Activated T-helper 1 cell treated with anti-CD3 and anti-CD28 coated beads, Interleukin-12 subunit alpha, Interleukin-12 subunit beta, Interleukin-2, Interleukin-4 antibody, amounts not matched to agents 30 ng/mL and 10 ng/mL and 1 ng/mL, durations not matched to agents 14 hours and 24 hours and 36 hours (primary cell): ENCODE measurements at regions not wholly inside any gene's neighbourhood (a gene's known extent, or its start where the extent isn't known, plus 50 kb on each side); places are given as distances from the start of the nearest gene placed in this dataset.

Source experiments
- DNase-seq: peaks from one replicate; pipeline ENCODE4 v3.0.0; 2021; ENCODE audit warnings: low spot score
- H3K27ac Mint-ChIP-seq: one replicate; pipeline ENCODE4 v1.8.0; 2021; ENCODE audit warnings: mild to moderate bottlenecking, mixed read lengths
- H3K27me3 Mint-ChIP-seq: one replicate; pipeline ENCODE4 v1.8.0; 2022; ENCODE audit warnings: mild to moderate bottlenecking, moderate library complexity, mixed read lengths; ENCODE audit not compliant: insufficient read depth
- H3K36me3 Mint-ChIP-seq: one replicate; pipeline ENCODE4 v1.8.0; 2021; ENCODE audit warnings: low read depth, mixed read lengths
- H3K4me1 Mint-ChIP-seq: one replicate; pipeline ENCODE4 v1.8.0; 2021; ENCODE audit warnings: low read depth, mixed read lengths
- H3K4me3 Mint-ChIP-seq: one replicate; pipeline ENCODE4 v1.8.0; 2021; ENCODE audit warnings: mild to moderate bottlenecking, moderate library complexity, mixed read lengths
- H3K9me3 Mint-ChIP-seq: one replicate; pipeline ENCODE4 v1.8.0; 2021; ENCODE audit warnings: mixed read lengths
- intact Hi-C: fragments of 100-400 bp; cut with micrococcal nuclease; formaldehyde crosslinking; loops from one replicate; pipeline ENCODE4 v1.15.1; 2024

DNA sequence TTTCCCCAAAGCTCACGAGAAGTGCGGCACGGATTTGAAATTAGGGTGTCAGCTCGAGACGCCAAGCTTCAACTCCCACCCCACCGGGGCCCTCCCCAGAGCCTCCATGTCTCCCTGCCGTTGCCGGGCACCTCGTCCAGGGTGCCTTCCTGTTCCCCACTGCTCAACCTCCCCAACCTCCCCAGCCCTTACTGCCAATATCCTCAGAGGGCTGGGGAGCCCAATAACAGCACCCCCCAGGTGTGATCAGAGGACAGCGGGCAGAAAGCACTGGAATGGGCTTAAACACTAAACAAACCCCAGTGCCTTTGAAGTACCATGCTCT, 1336.4 kb downstream of the TBC1D22A start:
- Mint-ChIP-seq H3K4me1 (peaks cover 33% of the 10 kb centered on the region), H3K36me3 (peaks cover 3% of the 10 kb centered on the region), H3K4me3 (peak overlapping the region; percentile 40), H3K27ac (no peak overlapping the region), H3K9me3 (peaks cover 4% of the 10 kb centered on the region), H3K27me3 (peaks cover 27% of the 10 kb centered on the region)
- intact Hi-C loops, result no loop called here
- DNase-seq, result no peak

DNA sequence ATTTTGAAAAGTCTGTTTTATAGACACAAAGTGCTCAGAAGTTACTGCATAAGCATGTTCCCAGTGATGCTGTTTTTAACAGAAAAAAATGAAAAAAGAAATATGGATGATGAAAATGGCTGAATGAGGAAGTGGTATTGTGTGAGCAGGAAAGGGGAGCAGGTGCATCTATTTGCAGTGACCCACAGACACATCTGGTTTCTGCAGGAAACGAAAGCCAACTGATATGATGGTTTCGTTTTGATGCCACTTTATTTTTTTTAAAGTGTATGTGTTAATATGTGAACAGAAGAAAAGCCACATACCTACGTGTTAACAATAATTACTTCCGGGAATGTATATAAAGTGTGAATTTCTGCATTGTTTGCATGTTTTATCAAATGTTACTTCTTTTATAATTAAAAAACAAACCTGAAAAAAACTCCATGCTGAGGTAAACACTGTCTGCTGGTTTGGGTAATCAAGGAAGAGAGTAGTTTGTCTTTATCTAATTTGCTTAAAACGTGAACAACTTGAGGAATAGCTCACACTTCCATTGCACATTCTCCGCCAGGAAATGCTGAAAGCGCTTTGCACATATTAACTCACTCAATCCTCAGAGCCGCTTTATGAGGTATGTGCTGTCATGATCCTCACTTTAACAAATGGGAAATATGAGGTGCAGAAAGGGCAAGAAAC, 1335.9 kb downstream of the TBC1D22A start:
- DNase-seq, result peak; percentile 33
- intact Hi-C loops, result no loop called here
- peaks cover 28% of the 10 kb centered on the region for H3K27me3 Mint-ChIP-seq
- H3K4me1 Mint-ChIP-seq, result peaks cover 33% of the 10 kb centered on the region
- H3K27ac Mint-ChIP-seq, result peak overlapping the region; percentile 44
- peak overlapping the region; percentile 43 for H3K4me3 Mint-ChIP-seq
- peaks cover 3% of the 10 kb centered on the region for H3K36me3 Mint-ChIP-seq
- peaks cover 4% of the 10 kb centered on the region for H3K9me3 Mint-ChIP-seq

DNA sequence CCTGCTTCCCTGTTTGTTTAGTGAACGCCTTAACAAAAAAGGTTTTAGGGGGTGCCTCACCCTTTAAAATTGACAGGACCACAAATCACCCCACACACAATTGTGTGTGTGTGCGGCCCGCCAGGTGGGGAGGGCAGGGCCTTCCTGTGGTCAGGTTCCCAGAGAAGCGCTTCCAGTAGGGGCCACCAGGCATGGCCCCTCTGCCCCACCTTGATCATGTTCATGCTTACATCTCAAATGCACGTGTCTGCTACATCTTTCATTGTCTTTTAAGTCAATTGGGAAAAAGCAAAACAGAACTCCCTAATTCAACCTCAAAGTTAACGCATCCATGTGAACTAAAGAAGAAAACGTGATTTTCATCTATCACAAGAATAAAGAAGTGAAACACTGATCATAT, 1335.3 kb downstream of the TBC1D22A start:
- H3K4me3 Mint-ChIP-seq, result no peak overlapping the region

DNA sequence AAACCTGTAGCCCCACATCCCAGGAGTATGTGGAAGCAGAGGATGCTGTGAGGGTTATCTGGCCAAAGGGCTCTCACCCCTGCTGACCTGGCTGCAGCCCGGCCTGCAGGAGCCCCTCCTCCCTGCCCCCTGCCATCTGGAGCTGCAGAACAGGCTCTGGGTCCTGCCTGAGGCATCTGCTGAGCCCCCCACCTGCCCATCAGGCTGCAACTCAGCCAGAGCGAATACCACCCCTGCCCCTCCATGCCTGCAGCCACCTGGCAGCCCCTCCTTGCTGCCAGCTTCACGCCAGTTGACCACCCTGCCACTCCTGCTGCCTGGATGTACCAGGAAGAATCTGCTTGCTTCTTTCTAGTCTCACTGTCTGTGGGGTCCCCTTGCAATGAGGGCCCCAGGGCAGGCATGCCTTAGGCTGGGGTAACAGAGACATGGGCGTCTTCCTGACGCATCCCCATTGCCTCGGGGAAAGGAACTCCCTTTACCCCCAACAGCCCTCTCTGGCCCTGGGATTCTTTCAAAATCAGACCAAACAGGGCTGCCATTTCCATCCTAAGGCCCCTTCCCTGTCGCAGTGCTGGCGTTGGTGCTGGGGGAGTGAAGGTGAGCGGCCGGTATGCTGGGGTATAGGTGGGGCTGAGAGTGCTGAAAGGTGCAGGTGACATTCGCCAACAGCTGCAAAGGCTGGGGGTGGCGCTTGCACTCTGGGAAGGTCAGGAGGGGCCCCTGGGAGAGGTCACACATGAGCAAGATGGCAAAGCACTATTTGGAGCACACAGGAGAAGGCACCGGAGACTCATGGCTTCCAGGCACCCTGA, 1334.6 kb downstream of the TBC1D22A start:
- no peak for DNase-seq
- Mint-ChIP-seq H3K9me3 (peaks cover 3% of the 10 kb centered on the region), H3K27ac (peak overlapping the region; percentile 29), H3K4me3 (no peak overlapping the region), H3K36me3 (peaks cover 2% of the 10 kb centered on the region), H3K4me1 (peaks cover 33% of the 10 kb centered on the region), H3K27me3 (peaks cover 32% of the 10 kb centered on the region)
- intact Hi-C loops, result no loop called here

More for the DNA sequence above, 1335.3 kb downstream of the TBC1D22A start:
- H3K27me3 Mint-ChIP-seq, result peaks cover 29% of the 10 kb centered on the region
- peaks cover 4% of the 10 kb centered on the region for H3K9me3 Mint-ChIP-seq
- no peak for DNase-seq
- peaks cover 3% of the 10 kb centered on the region for H3K36me3 Mint-ChIP-seq
- H3K4me1 Mint-ChIP-seq, result peaks cover 33% of the 10 kb centered on the region
- intact Hi-C loops, result no loop called here
- H3K27ac Mint-ChIP-seq, result no peak overlapping the region

DNA sequence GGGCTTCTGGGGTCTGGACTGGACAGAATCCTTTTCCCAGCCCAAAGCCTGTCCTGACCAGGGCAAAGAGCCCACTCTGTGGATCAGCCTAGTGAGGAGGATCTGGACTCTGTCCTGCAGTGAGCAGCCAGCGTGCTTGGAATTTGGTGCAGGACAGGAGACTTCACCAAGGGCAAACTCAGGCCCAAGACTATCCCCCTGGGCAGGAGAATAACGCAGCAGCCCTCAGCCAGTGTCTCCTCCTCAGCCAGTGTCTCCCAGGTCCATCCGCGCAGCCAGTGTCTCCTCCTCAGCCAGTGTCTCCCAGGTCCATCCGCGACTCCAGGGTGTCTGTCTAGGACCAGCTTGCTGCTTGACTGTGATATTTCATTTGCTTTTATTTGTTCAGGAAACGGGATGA, 1334.0 kb downstream of the TBC1D22A start:
- Mint-ChIP-seq H3K27ac (no peak overlapping the region), H3K36me3 (no peaks in the 10 kb centered on the region), H3K4me1 (peaks cover 32% of the 10 kb centered on the region), H3K27me3 (peaks cover 34% of the 10 kb centered on the region), H3K4me3 (no peak overlapping the region), H3K9me3 (no peaks in the 10 kb centered on the region)
- intact Hi-C loops, result no loop called here
- no peak for DNase-seq

DNA sequence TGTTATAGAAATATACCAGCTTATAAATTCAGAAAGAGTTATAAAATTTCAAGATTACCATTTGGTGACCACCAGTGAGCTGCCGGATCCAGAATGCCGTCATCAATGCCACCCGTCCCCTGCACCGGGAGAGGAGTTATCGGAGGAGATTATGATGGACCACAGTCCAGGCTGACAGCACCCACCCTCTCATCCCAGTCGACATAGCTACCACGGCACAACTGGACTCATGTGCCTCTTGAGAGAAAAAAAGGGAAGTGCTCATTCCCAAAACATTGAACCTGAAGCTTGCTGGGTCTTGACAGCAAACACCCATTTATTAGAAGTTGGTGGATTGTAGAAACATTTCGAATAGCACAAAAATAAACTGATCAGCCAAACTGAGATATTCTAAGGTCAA, 1331.5 kb downstream of the TBC1D22A start:
- peaks cover 30% of the 10 kb centered on the region for H3K27me3 Mint-ChIP-seq
- no peaks in the 10 kb centered on the region for H3K9me3 Mint-ChIP-seq
- DNase-seq, result no peak
- H3K4me1 Mint-ChIP-seq, result peaks cover 14% of the 10 kb centered on the region
- intact Hi-C loops, result no loop called here
- no peaks in the 10 kb centered on the region for H3K36me3 Mint-ChIP-seq
- no peak overlapping the region for H3K4me3 Mint-ChIP-seq
- no peak overlapping the region for H3K27ac Mint-ChIP-seq

DNA sequence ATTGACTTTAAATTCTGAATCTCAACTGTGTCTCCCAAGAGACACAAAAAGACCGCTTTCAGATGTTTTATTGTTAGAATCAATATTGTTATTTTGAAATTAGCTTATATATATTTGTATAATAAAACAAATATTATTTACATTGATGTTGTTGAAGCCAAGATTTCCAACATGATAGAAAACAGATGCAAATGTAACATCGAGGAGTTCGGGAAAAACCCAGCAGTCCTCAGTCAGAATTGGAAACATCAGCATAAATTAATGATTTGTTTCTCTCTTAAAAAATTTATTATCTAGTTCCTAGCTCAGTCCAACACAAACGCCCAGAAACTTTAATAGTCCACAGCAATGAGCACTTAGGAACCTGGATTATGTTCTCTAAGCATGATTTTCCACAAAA, 1330.4 kb downstream of the TBC1D22A start:
- Mint-ChIP-seq H3K27ac (no peak overlapping the region), H3K4me3 (no peak overlapping the region), H3K36me3 (no peaks in the 10 kb centered on the region), H3K9me3 (no peaks in the 10 kb centered on the region), H3K4me1 (peaks cover 3% of the 10 kb centered on the region), H3K27me3 (peaks cover 40% of the 10 kb centered on the region)
- intact Hi-C loops, result no loop called here
- DNase-seq, result no peak

DNA sequence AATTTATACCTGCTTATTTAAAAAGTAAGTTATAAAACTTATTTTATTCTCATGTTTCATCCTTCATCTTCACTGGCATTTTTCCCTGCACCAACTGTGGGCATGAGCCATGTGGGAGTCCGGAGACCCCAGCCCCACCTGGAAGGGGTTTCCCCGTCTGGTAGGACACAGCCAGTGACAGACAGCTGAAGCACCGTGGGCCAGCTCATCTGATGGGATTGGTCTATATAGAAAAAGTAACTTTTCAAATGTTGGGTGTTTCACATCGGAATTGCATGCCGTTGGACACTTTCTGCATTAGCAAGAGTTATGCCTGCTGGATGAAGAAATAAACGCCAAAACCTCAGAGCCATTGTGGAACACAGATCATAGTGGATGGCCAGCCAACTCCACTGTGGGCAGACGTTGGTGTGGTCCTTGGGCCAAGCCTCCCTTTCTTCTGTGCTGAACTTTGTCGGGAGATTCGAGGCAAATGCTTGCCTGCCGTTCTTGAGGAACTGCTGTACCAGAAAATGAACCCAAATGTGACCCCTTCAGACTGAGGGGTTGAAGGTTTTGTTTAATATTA, 1329.3 kb downstream of the TBC1D22A start:
- no peak for DNase-seq
- Mint-ChIP-seq H3K27ac (no peak overlapping the region), H3K9me3 (no peaks in the 10 kb centered on the region), H3K36me3 (no peaks in the 10 kb centered on the region), H3K4me3 (no peak overlapping the region), H3K27me3 (peaks cover 46% of the 10 kb centered on the region), H3K4me1 (no peaks in the 10 kb centered on the region)
- intact Hi-C loops, result no loop called here

DNA sequence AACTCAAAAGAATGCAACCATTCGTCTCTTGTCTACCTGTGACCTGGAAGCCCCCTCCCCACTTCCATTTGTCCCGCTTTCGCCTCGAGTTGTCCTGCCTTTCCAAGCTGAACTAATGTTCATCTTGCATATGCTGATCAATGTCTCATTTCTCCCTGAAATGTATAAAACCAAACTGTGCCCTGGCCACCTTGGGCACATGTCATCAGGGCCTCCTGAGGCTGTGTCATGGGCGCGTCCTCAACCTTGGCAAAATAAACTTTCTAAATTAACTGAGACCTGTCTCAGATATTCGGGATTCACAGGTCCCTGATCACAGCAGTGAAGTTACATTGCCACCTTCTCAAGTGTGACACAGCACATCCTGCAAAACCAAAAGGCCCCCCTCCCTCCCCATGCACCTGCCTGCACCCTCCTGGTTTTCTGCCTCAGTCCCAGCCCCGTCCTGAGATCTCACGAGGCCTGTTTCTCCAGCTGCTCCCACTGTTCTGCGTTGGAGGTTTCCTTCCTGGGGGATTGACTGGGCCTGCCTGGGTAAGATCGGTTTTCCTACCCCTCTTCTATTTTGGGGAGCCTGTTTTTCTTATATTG, 1328.7 kb downstream of the TBC1D22A start:
- DNase-seq, result no peak
- H3K9me3 Mint-ChIP-seq, result no peaks in the 10 kb centered on the region
- no peaks in the 10 kb centered on the region for H3K36me3 Mint-ChIP-seq
- H3K27me3 Mint-ChIP-seq, result peaks cover 44% of the 10 kb centered on the region
- H3K27ac Mint-ChIP-seq, result no peak overlapping the region
- H3K4me1 Mint-ChIP-seq, result no peaks in the 10 kb centered on the region
- no peak overlapping the region for H3K4me3 Mint-ChIP-seq
- intact Hi-C loops, result no loop called here

DNA sequence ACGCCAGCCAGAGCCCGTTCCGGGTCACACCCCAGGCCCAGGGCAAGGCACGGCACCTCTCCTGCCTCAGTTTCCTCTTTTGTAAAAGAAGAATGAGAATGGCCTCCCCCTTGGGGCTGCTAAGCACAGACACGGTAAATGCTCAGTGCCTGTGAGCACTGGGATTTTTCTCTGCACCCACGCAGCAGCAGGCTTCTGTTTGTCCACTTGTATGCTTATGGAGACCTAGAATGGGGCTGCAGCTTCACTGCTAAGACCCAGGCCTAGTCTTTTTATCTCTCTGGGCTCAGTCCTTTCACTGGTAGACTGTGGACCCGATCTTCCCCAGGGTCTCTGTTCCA, 1327.9 kb downstream of the TBC1D22A start:
- no peaks in the 10 kb centered on the region for H3K36me3 Mint-ChIP-seq
- peaks cover 40% of the 10 kb centered on the region for H3K27me3 Mint-ChIP-seq
- DNase-seq, result no peak
- H3K9me3 Mint-ChIP-seq, result no peaks in the 10 kb centered on the region
- no peak overlapping the region for H3K4me3 Mint-ChIP-seq
- H3K27ac Mint-ChIP-seq, result no peak overlapping the region
- H3K4me1 Mint-ChIP-seq, result no peaks in the 10 kb centered on the region
- intact Hi-C loops, result no loop called here

DNA sequence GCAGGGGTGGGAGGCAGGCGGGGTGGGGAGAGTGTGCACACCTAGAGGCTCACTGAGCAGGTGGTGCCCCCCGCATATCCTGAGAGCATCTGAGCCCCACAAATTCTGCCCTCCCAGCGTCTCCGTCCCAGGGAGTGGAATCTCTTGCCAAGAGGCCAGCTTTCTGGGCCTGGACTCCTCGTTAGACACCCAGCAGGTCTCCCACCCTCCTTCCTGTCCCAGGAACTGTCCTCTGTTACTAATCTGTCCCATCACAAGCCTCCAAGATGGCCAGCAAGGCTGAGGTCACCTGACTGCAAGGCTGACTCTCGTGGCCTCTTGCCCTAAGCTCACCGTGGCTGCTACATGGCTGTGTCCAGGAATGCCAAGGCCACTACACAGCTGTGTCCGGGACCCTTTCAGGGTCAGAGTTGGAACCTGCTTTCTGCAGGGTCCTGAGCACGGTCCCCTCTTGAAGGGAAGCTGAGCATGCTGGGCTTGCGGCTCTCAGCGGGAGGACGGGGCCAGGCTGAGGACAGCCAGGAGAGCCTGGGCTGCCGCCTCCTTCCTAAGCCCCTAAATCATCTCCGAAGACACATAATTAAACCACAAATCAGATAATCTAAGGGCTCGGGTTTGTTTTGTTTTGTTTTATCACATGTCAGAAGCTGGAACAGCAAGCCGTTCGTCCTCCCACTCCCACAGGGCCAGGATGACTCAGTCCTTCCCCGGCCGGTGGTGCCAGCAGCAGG, 1327.3 kb downstream of the TBC1D22A start:
- Mint-ChIP-seq H3K4me3 (no peak overlapping the region), H3K9me3 (no peaks in the 10 kb centered on the region), H3K36me3 (no peaks in the 10 kb centered on the region), H3K27me3 (peaks cover 37% of the 10 kb centered on the region), H3K4me1 (peaks cover under 1% of the 10 kb centered on the region), H3K27ac (no peak overlapping the region)
- DNase-seq, result no peak
- intact Hi-C loops, result no loop called here

DNA sequence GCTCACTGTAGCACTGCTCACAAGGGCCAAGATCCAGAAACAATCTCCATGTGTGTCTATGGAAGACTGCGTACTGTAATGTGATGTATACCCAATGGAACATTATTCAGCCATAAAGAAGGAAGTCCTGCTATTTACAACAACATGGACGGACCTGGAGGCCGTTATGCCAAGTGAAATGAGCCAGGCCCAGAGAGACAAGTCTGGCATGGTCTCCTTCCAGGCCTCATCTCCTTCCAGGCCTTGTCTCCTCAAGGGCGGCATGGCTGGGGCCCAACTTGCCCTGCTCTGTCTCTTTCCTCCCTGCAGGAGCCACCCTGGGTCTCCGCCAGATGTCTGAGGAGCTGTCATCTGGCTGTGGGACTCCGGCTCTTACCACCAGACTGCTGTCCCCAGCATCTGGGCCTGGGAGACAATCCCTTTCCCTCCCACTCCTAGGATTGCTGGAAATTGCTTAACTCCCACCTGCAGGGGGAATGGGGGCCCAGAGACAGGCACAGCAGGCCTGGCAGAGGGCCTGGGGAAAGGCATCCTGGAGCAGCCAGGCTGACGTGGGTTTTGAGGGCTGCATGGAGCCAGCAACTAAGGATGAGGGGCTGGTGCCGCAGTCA, 1326.6 kb downstream of the TBC1D22A start:
- H3K4me3 Mint-ChIP-seq, result no peak overlapping the region
- no peak for DNase-seq
- intact Hi-C loops, result no loop called here
- H3K27ac Mint-ChIP-seq, result no peak overlapping the region
- peaks cover 32% of the 10 kb centered on the region for H3K27me3 Mint-ChIP-seq
- H3K4me1 Mint-ChIP-seq, result peaks cover 8% of the 10 kb centered on the region
- H3K36me3 Mint-ChIP-seq, result no peaks in the 10 kb centered on the region
- H3K9me3 Mint-ChIP-seq, result no peaks in the 10 kb centered on the region
